ENCODE measurements at regions not wholly inside any gene's neighbourhood (a gene's known extent, or its start where the extent isn't known, plus 50 kb on each side); places are given as distances from the start of the nearest gene placed in this dataset.
"Not testable (repeated sequence)": the region's sequence is repeated elsewhere in the genome, so short reads cannot be mapped to it uniquely, and the experiment has no call there.

DNA sequence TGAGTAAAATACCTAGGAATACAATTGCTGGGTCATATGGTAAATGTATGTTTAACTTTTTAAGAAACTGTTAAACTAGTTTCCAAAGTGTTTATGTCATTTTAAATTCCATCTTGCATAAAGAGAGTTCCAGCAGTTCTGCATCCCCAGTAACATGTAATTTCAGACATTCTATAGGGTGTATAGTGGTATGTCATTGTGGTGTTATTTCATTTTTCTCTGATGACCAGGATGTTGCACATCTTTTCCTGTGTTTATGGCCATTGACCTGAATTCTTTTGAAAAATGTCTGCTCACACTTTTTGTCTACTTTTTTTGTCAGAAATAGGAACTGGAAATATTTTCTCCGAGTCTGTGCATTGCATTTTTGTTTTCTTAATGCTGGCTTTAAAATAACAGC, 128.9 kb downstream of the TMEM200A start:
- H3K9me3 ChIP-seq, result peaks cover 0 to 4% of the 10 kb centered on the region in 2 donors
- H3K36me3 ChIP-seq, result no peaks in the 10 kb centered on the region
- no peaks in the 10 kb centered on the region for H3K27me3 ChIP-seq
- H3K4me1 ChIP-seq, result no peaks in the 10 kb centered on the region
- DNase-seq (no peak), ATAC-seq (no peak)
- TF ChIP-seq, protein P1, sequence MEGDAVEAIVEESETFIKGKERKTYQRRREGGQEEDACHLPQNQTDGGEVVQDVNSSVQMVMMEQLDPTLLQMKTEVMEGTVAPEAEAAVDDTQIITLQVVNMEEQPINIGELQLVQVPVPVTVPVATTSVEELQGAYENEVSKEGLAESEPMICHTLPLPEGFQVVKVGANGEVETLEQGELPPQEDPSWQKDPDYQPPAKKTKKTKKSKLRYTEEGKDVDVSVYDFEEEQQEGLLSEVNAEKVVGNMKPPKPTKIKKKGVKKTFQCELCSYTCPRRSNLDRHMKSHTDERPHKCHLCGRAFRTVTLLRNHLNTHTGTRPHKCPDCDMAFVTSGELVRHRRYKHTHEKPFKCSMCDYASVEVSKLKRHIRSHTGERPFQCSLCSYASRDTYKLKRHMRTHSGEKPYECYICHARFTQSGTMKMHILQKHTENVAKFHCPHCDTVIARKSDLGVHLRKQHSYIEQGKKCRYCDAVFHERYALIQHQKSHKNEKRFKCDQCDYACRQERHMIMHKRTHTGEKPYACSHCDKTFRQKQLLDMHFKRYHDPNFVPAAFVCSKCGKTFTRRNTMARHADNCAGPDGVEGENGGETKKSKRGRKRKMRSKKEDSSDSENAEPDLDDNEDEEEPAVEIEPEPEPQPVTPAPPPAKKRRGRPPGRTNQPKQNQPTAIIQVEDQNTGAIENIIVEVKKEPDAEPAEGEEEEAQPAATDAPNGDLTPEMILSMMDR (IDR thresholded peaks at IDR 0.05), result no peak
- H3K4me3 ChIP-seq, result no peak overlapping the region
- no peak overlapping the region for H3K27ac ChIP-seq
- intact Hi-C loops (cut with DNase I), result no loop called here

DNA sequence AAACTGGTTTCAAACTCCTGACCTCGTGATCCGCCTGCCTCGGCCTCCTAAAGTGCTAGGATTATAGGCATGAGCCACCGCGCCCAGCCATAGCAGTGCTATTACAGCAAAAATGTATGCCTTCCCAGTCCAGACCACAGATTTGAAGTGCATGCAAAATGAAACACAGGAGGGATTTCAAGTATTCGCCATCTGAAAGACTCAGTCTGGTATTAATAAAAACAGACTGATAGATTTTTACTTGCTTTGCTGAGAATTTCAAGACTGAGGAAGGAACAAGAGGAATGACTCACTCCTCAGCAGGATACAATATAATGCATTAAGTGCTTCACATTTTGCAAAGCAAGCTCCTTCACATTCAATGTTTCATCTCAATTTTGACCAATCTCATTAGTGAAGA, 134.9 kb downstream of the TMEM200A start:
- no peaks in the 10 kb centered on the region for H3K9me3 ChIP-seq
- no peak overlapping the region for H3K4me3 ChIP-seq
- ATAC-seq (peak; percentile 19), DNase-seq (no peak)
- TF ChIP-seq, protein P1 (IDR thresholded peaks at IDR 0.05), result no peak
- no peaks in the 10 kb centered on the region for H3K27me3 ChIP-seq
- no peaks in the 10 kb centered on the region for H3K36me3 ChIP-seq
- intact Hi-C loops (cut with DNase I), result no loop called here
- H3K4me1 ChIP-seq, result no peaks in the 10 kb centered on the region
- H3K27ac ChIP-seq, result no peak overlapping the region

DNA sequence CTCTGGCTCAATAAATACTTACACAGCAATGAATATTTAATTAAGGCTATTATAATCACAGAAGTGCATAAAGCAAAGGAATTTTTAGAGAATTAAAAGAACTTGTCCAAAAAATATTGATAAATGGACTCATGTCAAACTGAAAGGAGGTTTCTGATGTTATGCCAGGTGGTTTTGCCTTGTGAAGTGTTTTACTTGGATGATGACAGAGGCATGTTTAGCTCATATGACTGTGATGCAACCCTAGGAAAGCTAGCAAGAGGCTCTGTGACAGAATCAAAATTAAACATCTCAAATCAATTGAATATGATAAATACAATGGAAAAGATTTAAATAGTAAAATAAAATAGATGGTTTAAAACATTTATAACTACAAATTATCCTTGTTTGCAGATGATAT, 137.3 kb downstream of the TMEM200A start:
- ATAC-seq (peak; percentile 22), DNase-seq (no peak)
- Histone ChIP-seq H3K4me3 (no peak overlapping the region), H3K4me1 (no peaks in the 10 kb centered on the region), H3K27me3 (no peaks in the 10 kb centered on the region), H3K36me3 (no peaks in the 10 kb centered on the region), H3K27ac (no peak overlapping the region), H3K9me3 (no peaks in the 10 kb centered on the region)
- intact Hi-C loops (cut with DNase I), result no loop called here
- TF ChIP-seq, protein P1 (IDR thresholded peaks at IDR 0.05), result no peak

DNA sequence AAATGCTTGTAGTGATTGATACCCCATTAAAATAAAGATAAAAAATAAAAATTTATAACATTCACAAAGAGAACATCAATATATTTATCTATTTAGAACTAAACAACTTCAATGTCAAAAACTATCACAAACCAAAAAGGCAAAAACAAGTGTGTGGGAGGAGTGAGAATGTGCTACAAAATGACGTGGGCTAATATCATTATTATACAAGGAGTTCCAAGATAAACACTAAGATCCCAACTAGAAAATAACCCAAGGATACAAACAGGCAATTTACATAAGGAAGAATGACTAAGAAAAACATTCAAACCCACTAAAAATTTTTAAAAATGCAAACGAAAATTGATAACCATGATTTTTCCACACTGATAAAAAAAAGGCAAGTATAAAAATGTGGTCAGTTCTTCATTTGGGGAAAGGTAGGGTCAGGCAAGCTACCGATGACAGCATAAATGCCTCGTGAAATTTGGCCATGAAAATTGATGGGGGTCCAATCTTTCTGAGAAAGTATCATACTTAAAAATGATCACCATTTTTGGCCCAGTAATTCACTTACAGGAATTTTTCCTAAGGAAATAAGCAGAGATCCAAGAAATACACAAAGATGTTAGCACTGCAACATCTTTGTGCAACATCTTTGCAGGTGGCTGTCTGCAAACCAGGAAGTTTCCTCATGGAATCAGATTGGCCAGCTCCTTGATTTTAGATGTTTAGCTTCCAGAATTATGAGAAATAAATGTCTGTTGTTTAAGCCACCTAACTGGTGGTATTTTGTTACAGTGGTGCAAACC, 140.2 kb downstream of the TMEM200A start:
- Histone ChIP-seq H3K27me3 (no peaks in the 10 kb centered on the region), H3K4me3 (no peak overlapping the region), H3K9me3 (no peaks in the 10 kb centered on the region), H3K4me1 (no peaks in the 10 kb centered on the region), H3K27ac (no peak overlapping the region), H3K36me3 (no peaks in the 10 kb centered on the region)
- DNase-seq (no peak), ATAC-seq (no peak)
- TF ChIP-seq, protein P1 (IDR thresholded peaks at IDR 0.05), result no peak
- intact Hi-C loops (cut with DNase I), result no loop called here

DNA sequence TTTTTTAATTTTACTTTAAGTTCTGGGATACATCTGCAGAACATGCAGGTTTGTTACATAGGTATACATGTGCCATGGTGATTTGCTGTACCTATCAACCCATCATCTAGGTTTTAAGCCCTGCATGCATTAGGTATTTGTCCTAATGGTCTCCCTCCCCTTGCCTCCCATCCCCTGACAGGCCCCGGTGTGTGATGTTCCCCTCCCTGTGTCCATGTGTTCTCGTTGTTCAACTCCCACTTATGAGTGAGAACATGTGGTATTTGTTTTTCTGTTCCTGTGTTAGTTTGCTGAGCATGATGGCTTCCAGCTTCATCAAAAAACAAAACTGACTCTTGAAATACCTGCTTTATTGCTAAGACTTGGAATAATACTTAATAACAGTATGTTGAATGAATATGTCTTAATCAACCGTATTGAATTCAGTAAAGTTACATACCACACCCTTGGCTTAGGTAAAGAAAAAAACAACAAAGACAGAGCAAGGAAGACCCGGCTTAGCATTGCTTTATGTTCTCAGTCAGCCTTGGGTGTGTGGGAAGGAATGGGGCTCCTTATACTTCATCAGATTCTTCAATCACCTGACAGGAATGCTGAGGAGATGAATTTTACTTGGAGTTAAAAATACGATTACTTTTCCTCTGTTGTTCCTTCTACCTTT, 141.3 kb downstream of the TMEM200A start:
- H3K27me3 ChIP-seq; DNase-seq; intact Hi-C loops (cut with DNase I); ATAC-seq; H3K4me1 ChIP-seq; H3K4me3 ChIP-seq; H3K27ac ChIP-seq; H3K36me3 ChIP-seq; H3K9me3 ChIP-seq: not testable (repeated sequence)
